C1 segment of cervical spinal cord (tissue), 14 donors: ENCODE measurements at regions not wholly inside any gene's neighbourhood (a gene's known extent, or its start where the extent isn't known, plus 50 kb on each side); places are given as distances from the start of the nearest gene placed in this dataset.
"Not testable (repeated sequence)": the region's sequence is repeated elsewhere in the genome, so short reads cannot be mapped to it uniquely, and the experiment has no call there.

Experiments used
- DNase-seq, 14 donors: peaks; one replicate each; lab custom pipeline; 2025; lab: John Stamatoyannopoulos, UW

DNA sequence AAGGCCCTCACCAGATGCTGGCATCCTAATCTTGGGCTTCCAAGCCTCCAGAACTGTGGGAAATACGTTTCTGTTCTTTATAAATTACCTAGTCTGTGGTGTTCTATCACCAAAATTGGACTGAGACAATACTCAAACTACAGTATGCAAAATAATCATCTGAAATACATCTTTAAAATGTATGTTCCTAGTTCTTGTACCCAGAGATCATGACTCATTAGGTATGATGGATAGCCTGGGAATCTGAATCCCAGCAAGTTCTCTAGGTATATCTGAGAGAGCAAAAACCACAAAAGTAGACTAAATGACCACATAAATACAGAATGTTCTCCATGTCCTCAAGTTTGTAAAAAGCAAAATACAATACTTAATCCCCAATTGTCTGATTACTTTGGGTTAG, 166.3 kb downstream of the YIPF5 start:
- DNase-seq: no peak

DNA sequence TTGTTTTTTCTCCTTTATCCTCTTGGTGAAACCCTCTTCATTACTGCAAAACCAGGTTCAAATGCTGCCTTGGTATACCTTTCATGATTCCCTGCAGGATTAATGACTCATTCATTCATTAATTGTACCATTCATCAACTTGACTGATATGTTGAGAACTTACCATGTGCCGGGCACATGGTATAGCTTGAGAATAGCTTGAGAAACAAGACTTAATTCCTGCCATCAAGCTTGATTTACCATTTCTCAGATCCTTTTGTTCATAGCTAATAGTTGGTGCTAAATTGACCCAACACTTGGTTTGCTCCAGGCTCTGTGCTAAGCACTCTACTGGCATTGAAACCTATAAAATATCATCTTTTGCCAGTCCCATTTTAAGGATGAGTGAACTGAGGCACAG, 165.7 kb downstream of the YIPF5 start:
- DNase-seq: no peak

DNA sequence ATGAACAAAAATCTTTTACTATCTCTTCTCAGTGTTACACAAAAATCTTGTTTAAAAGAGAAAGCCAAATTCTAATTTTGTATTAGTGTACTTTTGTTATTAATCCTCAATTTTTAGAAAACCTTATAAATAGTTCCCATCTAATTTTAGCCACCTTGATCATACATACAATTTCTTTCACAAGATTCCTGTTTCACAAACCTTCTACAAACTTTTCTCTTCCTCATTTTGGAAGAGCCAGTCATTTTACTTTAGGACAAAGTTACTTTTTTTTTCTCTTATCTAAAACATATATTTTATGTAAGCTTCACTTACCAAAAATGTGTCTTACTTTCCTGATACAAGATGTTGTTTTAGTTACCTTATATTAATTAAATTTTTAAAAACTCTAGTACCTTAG, 161.3 kb downstream of the YIPF5 start:
- DNase-seq: no peak

DNA sequence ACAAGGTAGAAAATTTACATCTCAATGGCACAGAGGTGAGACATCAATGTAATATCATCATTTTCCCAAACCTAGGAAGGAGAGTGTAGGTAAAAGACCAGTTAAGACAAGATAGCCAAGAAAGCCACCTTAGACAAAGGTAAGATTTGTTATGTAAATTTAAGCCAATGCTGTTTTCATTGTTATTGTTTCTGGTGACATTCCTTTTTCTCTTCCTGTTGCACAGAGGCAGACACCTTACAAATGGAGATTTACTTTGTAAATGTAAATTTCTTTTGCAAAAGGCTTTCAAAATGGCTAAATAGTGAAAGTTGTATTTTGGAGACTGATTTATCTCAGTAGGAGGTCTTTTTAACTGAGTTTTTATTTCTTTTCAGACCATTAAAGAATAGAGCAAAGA, 159.1 kb downstream of the YIPF5 start:
- DNase-seq: no peak

DNA sequence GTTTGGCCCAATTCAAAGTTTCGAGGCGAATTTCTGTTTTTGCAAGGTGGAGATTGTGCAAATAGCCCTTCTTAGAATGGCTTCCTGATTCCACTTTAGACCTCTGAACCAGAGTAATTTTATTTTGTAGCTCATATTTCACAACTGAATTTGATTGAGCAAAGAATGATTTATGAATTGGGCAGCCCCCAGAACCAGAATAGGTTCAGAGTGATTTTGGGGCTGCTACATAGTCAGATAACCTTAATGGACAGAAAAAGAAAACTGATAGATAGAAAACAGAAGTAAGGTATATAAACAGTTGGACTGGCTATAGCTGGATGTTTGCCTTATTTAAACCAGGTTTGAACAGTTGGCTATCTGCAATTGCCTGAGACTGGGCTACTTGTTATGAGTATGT, 156.6 kb downstream of the YIPF5 start:
- DNase-seq: no peak

DNA sequence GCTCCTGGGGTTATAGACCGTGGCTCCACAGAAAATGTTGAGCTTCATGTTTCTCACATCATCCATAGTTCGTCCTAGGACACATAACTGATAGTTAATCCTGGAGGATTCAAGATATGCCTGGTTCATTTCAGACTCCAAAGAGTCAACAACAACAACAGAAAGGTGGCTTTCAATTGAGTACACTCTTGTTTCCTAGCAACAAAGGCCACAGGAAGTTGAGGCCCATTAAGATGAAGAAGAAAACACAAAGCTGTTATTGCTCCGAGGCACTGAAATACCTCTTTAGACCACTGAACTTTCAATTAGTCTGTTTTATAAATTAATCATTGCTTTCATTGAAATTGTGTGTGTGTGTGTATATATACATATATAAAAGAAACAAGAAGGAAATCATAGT, 154.5 kb downstream of the YIPF5 start:
- DNase-seq: no peak

DNA sequence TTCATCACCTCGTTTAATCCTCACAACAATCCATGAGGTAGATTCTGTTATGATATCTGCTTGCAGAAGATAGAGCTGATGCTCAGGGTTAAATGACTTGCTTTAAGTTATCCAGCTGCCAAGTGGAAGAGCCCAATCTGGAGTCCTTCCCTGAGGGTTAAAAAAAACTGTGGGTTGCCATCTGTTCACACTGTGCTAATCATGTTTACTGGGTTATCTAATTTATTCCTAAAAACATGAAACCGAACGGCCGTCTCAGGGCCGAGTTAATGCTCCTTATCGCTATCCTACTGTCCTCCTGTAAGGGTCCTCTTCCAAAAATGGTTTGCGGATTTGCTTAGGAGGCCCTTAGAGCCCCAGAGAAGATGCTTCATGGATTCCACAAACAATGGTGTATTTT, 153.3 kb downstream of the YIPF5 start:
- DNase-seq: peak in 1 of 14 donors; percentile 63

DNA sequence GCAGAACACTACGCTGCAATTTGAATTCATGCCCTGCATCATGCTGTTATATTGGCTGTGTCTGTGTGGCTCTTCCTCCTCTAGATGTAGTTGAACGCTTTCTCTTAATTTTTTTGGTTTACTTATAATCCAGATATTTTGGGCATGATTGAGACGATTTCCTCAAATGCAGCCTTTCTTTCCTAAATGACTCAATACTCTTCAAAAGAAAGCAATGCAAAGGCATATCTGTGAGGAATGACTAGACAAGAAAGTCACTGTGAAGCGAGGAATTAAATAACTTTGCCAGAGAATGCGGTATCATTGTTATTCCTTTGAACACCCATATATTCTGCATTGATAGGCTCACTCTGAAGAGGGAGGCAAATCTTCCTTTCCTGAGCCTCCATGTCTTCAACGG, 152.8 kb downstream of the YIPF5 start:
- DNase-seq: no peak

DNA sequence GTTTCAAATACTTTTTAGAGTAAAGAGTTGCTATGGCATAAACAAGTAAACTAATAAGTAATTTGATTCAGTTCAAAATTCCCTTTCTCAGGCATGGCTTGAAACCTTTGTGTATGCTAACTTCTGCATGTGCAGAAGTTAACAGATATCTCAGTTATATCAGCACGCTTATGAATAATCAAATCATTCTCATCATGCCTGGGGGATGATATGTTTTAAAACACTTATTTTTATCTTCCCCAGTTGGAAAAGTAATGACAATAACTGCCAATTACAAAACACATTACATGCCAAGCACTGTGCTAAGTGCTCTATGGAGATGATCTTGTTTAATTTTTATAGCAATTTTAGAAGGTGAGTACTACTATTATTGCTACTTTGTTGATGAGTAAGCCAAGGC, 146.4 kb downstream of the YIPF5 start:
- DNase-seq: no peak

DNA sequence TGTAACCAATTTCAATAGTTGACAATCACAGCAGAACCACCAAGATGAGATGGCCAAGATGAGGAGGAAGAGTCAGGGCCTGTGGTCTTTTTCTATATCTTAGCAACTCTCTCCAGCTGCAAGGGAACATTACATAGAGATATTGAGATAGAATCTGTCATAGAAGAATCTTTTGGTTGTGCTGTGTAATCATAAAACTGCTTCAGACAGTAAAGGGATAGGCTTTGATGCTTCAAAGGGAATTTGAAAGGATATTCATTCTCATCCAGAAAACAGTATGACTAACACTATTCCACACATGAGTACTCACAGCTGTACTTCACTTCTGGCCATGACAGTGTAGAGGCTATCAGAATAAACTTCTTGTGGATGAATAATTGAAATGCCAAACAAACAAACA, 145.9 kb downstream of the YIPF5 start:
- no peak for DNase-seq

DNA sequence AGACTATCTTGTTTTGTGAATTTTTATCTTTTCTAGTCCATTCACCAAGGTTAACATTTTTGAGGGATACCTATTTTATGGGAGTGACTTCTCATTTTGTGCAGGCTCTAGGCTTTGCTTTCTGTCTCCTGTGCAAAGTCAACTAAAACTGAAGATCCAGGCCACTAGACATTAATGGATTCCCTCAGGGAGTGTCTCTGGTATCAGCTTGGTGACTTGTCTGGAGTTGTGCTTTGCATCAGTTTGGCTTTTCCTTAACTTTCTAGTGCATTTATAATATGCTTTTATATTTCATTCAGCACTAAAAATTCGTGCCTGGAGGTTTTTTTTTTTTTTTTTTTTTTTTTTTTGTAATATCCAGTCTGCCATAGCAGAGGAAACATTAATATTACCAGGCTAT, 144.2 kb downstream of the YIPF5 start:
- no peak for DNase-seq

DNA sequence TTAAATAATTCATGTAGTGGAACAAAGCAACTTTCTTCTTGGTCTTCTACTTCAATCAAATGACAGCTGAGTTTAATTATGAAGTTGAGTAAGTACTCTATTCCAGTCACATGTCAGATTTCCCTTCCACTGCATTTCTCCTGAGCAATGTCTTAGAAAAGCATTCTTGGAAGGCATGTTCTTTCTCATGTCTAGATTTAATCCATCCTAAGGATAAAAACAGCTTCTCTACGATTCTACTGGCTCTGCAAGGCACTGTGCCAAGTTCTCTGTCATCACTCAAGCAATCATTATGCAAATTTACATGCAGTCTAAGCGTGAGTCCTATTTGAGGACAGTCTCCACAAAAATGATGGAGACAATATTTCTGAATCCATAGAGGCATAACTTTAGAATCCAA, 142.4 kb downstream of the YIPF5 start:
- DNase-seq: no peak

DNA sequence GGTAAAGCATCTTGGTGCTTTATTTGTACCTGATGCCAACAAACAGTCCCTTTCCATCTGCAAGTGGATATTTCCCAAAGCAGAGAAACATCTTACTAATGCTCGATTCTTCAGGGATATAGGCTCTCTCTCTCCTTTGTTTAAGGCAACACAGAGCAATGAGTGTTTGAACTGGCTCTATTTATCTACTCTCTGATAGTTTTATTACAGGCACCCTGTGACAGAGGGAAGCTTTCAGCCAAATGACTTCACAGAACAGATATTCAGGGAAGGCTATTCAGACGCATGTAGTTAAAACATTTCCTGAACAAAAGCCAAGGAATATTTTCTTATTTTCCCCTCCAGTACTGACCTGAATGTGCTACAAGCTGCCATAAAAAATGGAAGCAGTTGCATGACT, 141.8 kb downstream of the YIPF5 start:
- DNase-seq: no peak

DNA sequence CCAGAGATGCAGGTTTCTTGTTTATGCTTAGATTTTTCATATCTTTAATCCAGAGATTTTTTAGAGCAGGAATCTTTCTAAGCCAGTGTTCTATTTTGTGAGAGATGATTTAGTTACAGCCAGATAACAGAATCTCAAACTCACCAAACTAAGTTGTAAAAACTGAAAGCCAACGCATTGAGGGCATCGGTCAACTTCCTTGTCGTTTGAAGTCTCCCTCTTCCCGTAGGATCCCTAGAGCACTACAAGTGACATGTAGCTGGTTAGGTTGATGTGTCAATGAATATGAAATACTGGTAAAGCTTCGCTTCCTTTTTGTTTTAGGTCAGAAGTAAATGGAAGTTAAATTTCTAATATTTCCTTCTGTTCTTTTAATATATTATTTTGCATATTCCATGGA, 139.6 kb downstream of the YIPF5 start:
- no peak for DNase-seq

DNA sequence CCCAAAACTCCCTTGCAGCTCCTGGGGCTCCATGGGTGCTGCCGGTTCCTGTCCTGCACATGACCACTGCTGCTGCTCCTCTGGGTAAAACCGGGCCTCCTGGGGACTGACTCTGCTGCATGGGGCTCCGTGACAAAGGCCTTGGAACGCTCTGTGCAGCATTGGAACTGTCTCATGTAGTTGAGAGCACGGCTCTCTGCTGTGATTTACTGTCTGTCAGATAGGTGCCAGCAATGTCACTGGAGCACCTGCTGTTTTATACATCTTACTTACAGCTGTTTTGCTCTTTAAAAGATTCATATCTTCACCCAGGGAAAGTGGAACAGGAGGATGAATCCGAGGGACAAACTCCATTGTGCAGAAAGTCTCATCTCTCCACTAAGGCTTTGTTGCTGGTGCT, 138.1 kb downstream of the YIPF5 start:
- DNase-seq: no peak

DNA sequence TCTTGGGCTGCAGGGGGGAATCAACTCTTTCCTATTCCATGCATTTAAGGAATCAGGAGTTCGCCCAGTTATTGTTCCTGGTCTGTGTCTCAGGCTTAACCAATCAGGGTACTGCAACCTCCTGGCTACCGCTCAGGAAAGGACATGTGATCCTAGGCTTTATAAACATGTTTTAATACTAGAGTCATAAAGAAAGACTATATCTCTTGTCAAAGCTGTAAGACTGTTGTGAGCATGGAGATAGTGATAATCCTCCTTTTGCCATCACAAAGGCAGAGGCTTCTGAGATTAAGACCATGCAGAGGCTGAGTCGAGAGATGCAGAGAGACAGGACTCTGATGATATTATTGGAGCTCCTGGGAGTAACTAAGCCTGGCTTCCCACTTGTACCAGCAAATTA, 137.0 kb downstream of the YIPF5 start:
- DNase-seq: no peak

DNA sequence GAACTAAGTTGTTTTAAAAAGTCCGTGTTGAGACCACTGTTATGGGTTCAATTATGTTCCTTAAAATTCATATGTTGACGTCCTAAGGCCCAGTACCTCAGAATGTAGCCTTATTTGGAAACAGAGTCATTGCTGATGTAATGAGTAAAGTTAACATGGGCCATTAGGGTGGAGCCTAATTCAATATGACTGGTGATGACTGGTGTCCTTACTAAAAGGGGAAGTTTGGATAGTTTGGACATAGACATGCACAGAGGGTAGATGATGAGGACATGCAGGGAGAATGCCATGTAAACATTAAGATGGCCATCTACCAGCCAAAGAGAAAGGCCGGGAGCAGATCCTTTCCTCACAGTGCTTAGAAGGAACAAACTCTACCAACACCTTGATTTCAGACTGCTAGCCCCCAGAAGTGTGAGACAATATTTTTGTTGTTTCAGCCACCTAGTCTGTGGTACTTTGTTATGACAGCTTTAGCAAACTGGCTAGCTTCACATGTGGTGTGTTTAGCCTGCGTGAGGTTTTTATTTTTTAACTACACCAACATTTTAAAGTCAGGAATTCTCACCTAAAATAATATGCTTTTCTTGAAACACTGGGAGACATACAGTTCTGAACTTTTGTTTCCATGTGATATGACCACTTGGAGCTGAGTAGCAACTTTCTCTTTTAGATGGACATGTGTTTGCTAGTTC, 135.3 kb downstream of the YIPF5 start:
- no peak for DNase-seq

DNA sequence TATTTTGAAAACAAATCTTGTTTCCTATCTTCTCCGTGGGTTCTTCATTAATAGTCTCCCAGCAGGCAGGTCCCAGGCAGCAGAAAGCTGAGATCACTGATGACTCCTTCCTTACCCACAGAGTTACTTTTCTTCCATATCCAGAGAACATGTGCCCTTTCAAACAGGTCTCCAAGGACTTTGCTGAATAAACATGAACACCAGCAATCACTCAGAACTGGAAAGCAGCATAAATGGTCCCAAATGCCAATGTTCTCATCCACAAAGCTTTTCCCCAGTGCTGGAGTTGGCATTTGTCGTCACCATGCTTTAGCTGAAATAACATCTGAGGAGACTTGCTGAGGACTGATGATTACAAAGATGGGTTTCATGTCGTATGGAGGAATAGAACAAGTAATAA, 134.0 kb downstream of the YIPF5 start:
- no peak for DNase-seq

DNA sequence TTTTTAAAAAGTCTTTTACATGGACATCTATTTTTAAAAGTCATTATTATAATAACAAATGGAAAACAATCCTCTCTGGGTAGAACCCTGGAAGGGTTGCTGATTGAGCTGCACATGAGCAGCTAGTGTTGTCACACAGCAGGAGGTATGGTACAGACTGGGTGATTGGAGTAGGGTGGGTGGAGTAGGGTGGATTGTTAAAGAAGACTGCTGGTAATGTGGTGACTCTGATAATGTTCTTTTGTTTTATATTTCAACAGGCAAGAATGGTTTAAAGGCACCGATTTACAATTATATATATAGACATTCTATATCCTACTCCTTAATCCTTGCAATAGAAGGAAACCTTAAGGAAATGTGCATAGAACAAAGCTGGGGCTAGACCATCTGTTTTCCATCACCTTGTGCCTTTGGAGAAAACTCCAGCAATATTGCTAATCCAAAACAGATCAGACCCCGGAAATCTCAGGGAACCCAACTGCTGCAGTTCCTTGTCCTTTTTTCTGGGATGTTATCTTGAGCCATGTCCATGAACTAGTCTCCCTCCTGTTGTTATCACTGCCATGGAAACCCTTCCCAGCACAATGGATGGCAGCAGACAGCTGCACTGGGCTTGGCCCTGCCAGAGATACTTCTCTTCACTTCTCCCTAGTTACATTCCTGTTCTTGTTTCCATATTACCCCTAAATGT, 129.7 kb downstream of the YIPF5 start:
- DNase-seq: no peak

DNA sequence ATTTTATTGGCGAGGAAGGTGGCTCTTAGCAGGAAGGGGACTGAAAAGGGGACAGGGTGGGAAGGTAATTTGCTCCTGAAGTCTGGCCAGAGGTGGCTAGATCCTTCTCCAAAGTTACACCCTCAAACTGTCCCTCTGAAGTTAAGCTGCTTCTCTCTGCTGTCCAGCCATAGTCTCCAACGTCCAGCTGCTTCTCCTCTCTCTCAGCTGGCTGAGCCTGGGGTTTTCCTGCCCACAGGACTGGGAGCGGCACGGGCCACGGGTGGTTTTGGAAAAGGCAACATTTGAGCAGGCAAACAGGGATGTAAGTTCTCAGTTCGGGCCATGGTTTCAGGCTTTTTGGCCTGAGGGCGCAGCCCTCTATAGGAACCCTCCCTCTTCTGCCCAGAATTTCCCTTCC, 128.3 kb downstream of the YIPF5 start:
- DNase-seq: no peak

DNA sequence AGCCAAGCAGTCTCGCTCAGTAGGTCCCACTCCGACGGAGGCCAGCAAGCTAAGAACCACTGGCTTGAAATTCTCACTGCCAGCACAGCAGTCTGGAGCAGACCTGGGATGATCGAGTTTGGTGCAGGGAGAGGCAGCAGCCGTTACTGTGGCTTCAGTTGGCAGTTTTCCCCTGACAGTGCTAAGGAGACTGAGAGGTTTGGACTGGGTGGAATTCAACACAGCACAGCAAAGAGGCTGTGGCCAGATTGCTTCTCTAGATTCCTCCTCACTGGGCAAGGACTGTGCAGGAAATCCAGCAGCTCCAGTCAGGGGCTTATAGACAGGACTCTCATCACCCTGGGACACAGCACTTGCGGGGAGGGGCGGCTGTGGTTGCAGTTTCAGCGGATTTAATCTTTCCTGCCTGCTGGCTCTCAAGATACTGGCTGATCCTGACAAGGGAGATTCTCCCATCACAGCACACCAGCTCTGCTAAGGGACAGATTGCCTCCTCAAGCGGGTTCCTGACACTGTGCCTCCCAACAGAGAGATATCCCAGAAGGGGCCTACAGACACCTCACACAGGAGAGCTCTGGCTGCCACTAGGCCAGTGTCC, 122.1 kb downstream of the YIPF5 start:
- no peak for DNase-seq

DNA sequence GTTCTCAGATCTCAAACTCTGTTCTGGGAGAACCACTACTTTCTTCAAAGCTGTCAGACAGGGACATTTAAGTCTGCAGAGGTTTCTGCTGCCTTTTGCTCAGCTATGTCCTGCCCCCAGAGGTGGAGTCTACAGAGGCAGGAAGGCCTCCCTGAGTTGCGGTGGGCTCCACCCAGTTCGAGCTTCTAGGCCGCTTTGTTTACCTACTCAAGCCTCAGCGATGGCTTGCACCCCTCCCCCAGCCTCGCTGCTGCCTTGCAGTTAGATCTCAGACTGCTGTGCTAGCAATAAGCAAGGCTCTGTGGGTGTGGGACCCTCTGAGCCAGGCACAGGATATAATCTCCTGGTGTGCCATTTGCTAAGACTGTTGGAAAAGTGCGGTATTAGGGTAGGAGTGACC, 115.1 kb downstream of the YIPF5 start:
- not testable (repeated sequence) for DNase-seq

DNA sequence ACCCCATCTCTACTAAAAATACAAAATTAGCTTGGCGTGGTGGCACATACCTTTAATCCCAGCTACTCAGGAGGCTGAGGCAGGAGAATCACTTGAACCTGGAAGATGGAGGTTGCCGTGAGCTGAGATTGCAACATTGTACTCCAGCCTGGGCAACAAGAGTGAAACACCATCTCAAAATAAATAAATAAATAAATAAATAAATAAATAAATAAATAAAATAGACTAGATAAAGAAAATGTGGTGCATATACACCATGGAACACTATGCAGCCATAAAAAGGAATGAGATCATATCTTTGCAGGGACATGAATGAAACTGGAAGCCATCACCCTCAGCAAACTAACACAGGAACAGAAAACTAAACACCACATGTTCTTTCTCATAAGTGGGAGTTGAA, 110.4 kb downstream of the YIPF5 start:
- DNase-seq: not testable (repeated sequence)
